NCI-H2107 (cell line): ENCODE measurements at regions not wholly inside any gene's neighbourhood (a gene's known extent, or its start where the extent isn't known, plus 50 kb on each side); places are given as distances from the start of the nearest gene placed in this dataset.
"Not testable (repeated sequence)": the region's sequence is repeated elsewhere in the genome, so short reads cannot be mapped to it uniquely, and the experiment has no call there.

ENCODE experiments used
- DNase-seq: peaks from one replicate; lab custom pipeline; 2025; lab: John Stamatoyannopoulos, UW

GRCh38 chr14:105873870-105874512 lies 347.6 kb downstream of the TMEM121 start:
- no peak for DNase-seq

GRCh38 chr14:105876158-105876557 lies 349.8 kb downstream of the TMEM121 start:
- DNase-seq: no peak

- DNase-seq: no peak
These were observed 350.4 kb downstream of the TMEM121 start for GRCh38 chr14:105876829-105877228.

GRCh38 chr14:105877645-105878044 lies 351.3 kb downstream of the TMEM121 start:
- DNase-seq: no peak

- no peak for DNase-seq
These were observed 351.7 kb downstream of the TMEM121 start for GRCh38 chr14:105878125-105878524.

GRCh38 chr14:105878554-105878953 lies 352.2 kb downstream of the TMEM121 start:
- DNase-seq: no peak

GRCh38 chr14:105879503-105879866 lies 353.1 kb downstream of the TMEM121 start:
- no peak for DNase-seq

GRCh38 chr14:105879867-105880561 lies 353.6 kb downstream of the TMEM121 start:
- DNase-seq: no peak

GRCh38 chr14:105880616-105881015 lies 354.2 kb downstream of the TMEM121 start:
- DNase-seq: no peak

- no peak for DNase-seq
These were observed 354.9 kb downstream of the TMEM121 start for GRCh38 chr14:105881021-105881930.

- DNase-seq: not testable (repeated sequence)
These were observed 355.6 kb downstream of the TMEM121 start for GRCh38 chr14:105882011-105882410.

GRCh38 chr14:105882626-105883025 lies 356.2 kb downstream of the TMEM121 start:
- DNase-seq: no peak

GRCh38 chr14:105883066-105884005 lies 357.0 kb downstream of the TMEM121 start:
- no peak for DNase-seq

- DNase-seq: not testable (repeated sequence)
These were observed 357.9 kb downstream of the TMEM121 start for GRCh38 chr14:105884192-105884807.

- no peak for DNase-seq
These were observed 358.5 kb downstream of the TMEM121 start for GRCh38 chr14:105884808-105885281.

GRCh38 chr14:105885561-105886320 lies 359.4 kb downstream of the TMEM121 start:
- no peak for DNase-seq

- DNase-seq: not testable (repeated sequence)
These were observed 360.4 kb downstream of the TMEM121 start for GRCh38 chr14:105886791-105887191.

GRCh38 chr14:105887692-105888091 lies 361.3 kb downstream of the TMEM121 start:
- DNase-seq: no peak

GRCh38 chr14:105888151-105888550 lies 361.8 kb downstream of the TMEM121 start:
- DNase-seq: no peak
